ENCODE measurements at regions not wholly inside any gene's neighbourhood (a gene's known extent, or its start where the extent isn't known, plus 50 kb on each side); places are given as distances from the start of the nearest gene placed in this dataset.
"Not testable (repeated sequence)": the region's sequence is repeated elsewhere in the genome, so short reads cannot be mapped to it uniquely, and the experiment has no call there.

DNA sequence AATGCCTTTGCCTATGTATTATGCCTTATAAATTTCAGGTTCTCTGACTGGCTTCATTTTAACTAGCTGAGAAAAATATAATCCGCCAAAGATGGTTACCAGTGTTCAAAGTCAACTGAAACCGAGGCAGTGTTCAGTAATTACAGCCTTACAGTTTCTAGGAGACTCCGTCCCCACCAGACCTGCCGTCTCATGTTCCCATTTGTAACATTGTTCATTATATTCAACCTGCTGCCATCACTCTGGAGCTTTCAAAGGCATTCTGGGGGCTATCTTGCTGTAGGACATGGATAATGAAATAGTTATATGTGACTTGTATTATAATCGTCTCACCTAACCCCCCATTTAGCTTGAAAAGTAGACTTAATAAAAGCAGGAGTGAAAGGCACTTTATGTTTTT lies 302.5 kb downstream of the RWDD3 start:
- WGBS: 83% methylated on average over 5 of the region's 5 CpGs
- DNase-seq (ENCODE audit: low spot score): no peak
- no peak for TF ChIP-seq EGR1 (IDR thresholded peaks at IDR 0.05; ENCODE audit: low read depth in 2 of 2)
- no peak for TF ChIP-seq ZBTB33 (IDR thresholded peaks at IDR 0.05)
- TF ChIP-seq, protein P1, sequence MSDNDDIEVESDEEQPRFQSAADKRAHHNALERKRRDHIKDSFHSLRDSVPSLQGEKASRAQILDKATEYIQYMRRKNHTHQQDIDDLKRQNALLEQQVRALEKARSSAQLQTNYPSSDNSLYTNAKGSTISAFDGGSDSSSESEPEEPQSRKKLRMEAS (IDR thresholded peaks at IDR 0.05): no peak
- no peak for TF ChIP-seq HNF4G (IDR thresholded peaks at IDR 0.05)
- TF ChIP-seq JUND (IDR thresholded peaks at IDR 0.05): no peak
- TF ChIP-seq HNF4A (conservative IDR thresholded peaks at IDR 0.05): no peak
- TF ChIP-seq, protein P2, sequence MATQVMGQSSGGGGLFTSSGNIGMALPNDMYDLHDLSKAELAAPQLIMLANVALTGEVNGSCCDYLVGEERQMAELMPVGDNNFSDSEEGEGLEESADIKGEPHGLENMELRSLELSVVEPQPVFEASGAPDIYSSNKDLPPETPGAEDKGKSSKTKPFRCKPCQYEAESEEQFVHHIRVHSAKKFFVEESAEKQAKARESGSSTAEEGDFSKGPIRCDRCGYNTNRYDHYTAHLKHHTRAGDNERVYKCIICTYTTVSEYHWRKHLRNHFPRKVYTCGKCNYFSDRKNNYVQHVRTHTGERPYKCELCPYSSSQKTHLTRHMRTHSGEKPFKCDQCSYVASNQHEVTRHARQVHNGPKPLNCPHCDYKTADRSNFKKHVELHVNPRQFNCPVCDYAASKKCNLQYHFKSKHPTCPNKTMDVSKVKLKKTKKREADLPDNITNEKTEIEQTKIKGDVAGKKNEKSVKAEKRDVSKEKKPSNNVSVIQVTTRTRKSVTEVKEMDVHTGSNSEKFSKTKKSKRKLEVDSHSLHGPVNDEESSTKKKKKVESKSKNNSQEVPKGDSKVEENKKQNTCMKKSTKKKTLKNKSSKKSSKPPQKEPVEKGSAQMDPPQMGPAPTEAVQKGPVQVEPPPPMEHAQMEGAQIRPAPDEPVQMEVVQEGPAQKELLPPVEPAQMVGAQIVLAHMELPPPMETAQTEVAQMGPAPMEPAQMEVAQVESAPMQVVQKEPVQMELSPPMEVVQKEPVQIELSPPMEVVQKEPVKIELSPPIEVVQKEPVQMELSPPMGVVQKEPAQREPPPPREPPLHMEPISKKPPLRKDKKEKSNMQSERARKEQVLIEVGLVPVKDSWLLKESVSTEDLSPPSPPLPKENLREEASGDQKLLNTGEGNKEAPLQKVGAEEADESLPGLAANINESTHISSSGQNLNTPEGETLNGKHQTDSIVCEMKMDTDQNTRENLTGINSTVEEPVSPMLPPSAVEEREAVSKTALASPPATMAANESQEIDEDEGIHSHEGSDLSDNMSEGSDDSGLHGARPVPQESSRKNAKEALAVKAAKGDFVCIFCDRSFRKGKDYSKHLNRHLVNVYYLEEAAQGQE (IDR thresholded peaks at IDR 0.05): no peak
- no peak for TF ChIP-seq FOXA2 (IDR thresholded peaks at IDR 0.05)
- TF ChIP-seq, protein P3, sequence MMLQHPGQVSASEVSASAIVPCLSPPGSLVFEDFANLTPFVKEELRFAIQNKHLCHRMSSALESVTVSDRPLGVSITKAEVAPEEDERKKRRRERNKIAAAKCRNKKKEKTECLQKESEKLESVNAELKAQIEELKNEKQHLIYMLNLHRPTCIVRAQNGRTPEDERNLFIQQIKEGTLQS (IDR thresholded peaks at IDR 0.05): no peak
- no peak overlapping the region for H3K9ac ChIP-seq (ENCODE audit: low read depth in 1 of 2, low read length in 2 of 2)
- H3K36me3 ChIP-seq (ENCODE audit: control insufficient read depth in 4 of 4, insufficient read depth in 3 of 4, low read depth in 1 of 4, low read length in 3 of 4): no peaks in the 10 kb centered on the region
- no peaks in the 10 kb centered on the region for H3K4me1 ChIP-seq (ENCODE audit: control insufficient read depth in 4 of 4, insufficient read depth in 4 of 4, low read length in 3 of 4)
- no peak overlapping the region for H3K27ac ChIP-seq (ENCODE audit: low read depth in 1 of 2, low read length in 2 of 2)
- peaks cover 0 to 2% (median under 1%) of the 10 kb centered on the region in 4 donors for H3K9me3 ChIP-seq (ENCODE audit: control insufficient read depth in 4 of 4, low read length in 3 of 4)
- H3K27me3 ChIP-seq (ENCODE audit: control insufficient read depth in 4 of 4, insufficient read depth in 4 of 4, low read length in 3 of 4): no peaks in the 10 kb centered on the region
- no peak overlapping the region for H3K4me3 ChIP-seq (ENCODE audit: low read depth in 1 of 3, low read length in 3 of 3)

GRCh38 chr1:95537176-95537575 lies 303.2 kb downstream of the RWDD3 start:
- TF ChIP-seq, protein P2 (IDR thresholded peaks at IDR 0.05): no peak
- no peak for TF ChIP-seq FOXA1 (IDR thresholded peaks at IDR 0.05)
- no peak for TF ChIP-seq HNF4A (conservative IDR thresholded peaks at IDR 0.05)
- TF ChIP-seq TAF1 (conservative IDR thresholded peaks at IDR 0.05): no peak
- TF ChIP-seq FOXA2 (IDR thresholded peaks at IDR 0.05): no peak
- TF ChIP-seq JUND (IDR thresholded peaks at IDR 0.05): no peak
- no peak for TF ChIP-seq RAD21 (IDR thresholded peaks at IDR 0.05)
- TF ChIP-seq, protein P3 (IDR thresholded peaks at IDR 0.05): no peak
- no peak for TF ChIP-seq SP1 (IDR thresholded peaks at IDR 0.05)
- no peak for TF ChIP-seq RXRA (IDR thresholded peaks at IDR 0.05)
- no peak for TF ChIP-seq GABPA (IDR thresholded peaks at IDR 0.05 in 1 of 2, conservative IDR thresholded peaks at IDR 0.05 in 1 of 2)
- TF ChIP-seq ZBTB33 (IDR thresholded peaks at IDR 0.05): no peak
- no peak for TF ChIP-seq YY1 (IDR thresholded peaks at IDR 0.05)
- TF ChIP-seq NR2F2 (IDR thresholded peaks at IDR 0.05): no peak
- H3K27me3 ChIP-seq (ENCODE audit: control insufficient read depth in 4 of 4, insufficient read depth in 4 of 4, low read length in 3 of 4): no peaks in the 10 kb centered on the region
- no peak overlapping the region for H3K9ac ChIP-seq (ENCODE audit: low read depth in 1 of 2, low read length in 2 of 2)
- H3K4me1 ChIP-seq (ENCODE audit: control insufficient read depth in 4 of 4, insufficient read depth in 4 of 4, low read length in 3 of 4): no peaks in the 10 kb centered on the region
- WGBS: 49% methylated on average over 3 of the region's 3 CpGs
- H3K4me3 ChIP-seq (ENCODE audit: low read depth in 1 of 3, low read length in 3 of 3): no peak overlapping the region
- no peaks in the 10 kb centered on the region for H3K36me3 ChIP-seq (ENCODE audit: control insufficient read depth in 4 of 4, insufficient read depth in 3 of 4, low read depth in 1 of 4, low read length in 3 of 4)
- no peak overlapping the region for H3K27ac ChIP-seq (ENCODE audit: low read depth in 1 of 2, low read length in 2 of 2)
- H3K9me3 ChIP-seq (ENCODE audit: control insufficient read depth in 4 of 4, low read length in 3 of 4): peaks cover 0 to 2% (median under 1%) of the 10 kb centered on the region in 4 donors
- DNase-seq (ENCODE audit: low spot score): no peak

- H3K4me3 ChIP-seq (ENCODE audit: low read depth in 1 of 3, low read length in 3 of 3); DNase-seq (ENCODE audit: low spot score); H3K27me3 ChIP-seq (ENCODE audit: control insufficient read depth in 4 of 4, insufficient read depth in 4 of 4, low read length in 3 of 4); H3K27ac ChIP-seq (ENCODE audit: low read depth in 1 of 2, low read length in 2 of 2); H3K9ac ChIP-seq (ENCODE audit: low read depth in 1 of 2, low read length in 2 of 2); H3K9me3 ChIP-seq (ENCODE audit: control insufficient read depth in 4 of 4, low read length in 3 of 4); H3K36me3 ChIP-seq (ENCODE audit: control insufficient read depth in 4 of 4, insufficient read depth in 3 of 4, low read depth in 1 of 4, low read length in 3 of 4); H3K4me1 ChIP-seq (ENCODE audit: control insufficient read depth in 4 of 4, insufficient read depth in 4 of 4, low read length in 3 of 4): not testable (repeated sequence)
- WGBS: 97% methylated on average over 7 of the region's 7 CpGs
Measured at GRCh38 chr1:95538242-95538641, 304.2 kb downstream of the RWDD3 start.

Measured in liver (tissue), 7 donors.